ENCODE measurements at regions not wholly inside any gene's neighbourhood (a gene's known extent, or its start where the extent isn't known, plus 50 kb on each side); places are given as distances from the start of the nearest gene placed in this dataset.

DNA sequence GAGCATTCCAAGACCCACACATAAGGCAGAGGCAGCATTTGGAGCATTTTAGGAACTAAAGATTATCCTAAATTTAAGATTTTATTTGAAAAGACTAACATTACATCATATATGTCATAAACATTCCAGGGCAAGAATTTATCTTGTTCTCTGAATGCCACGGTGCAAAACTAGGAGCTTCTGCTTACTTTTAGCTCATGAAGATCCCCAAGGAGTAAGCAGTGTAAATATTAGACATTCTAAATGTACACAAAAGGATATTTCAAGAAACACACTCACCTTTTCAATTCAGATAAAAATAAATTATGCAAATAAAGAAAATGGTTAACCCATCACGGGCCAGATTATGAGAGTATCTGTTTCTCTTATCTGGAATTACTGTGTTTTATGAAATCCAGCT, 101.7 kb upstream of the ETAA1 start:
- TF ChIP-seq CTCF (IDR thresholded peaks at IDR 0.05) (no peak), POLR2A (IDR thresholded peaks at IDR 0.05) (no peak)

All from esophagus squamous epithelium (tissue), 4 donors.